Mucosa of descending colon (tissue), 3 donors: ENCODE measurements at regions not wholly inside any gene's neighbourhood (a gene's known extent, or its start where the extent isn't known, plus 50 kb on each side); places are given as distances from the start of the nearest gene placed in this dataset.

Experiments used
- ATAC-seq: fragments of 200-7000 bp; cut with Tn5 transposase; one replicate; pipeline ENCODE4 v1.9.1; 2020; ENCODE audit warnings: mild to moderate bottlenecking, moderate library complexity
- DNase-seq, 3 donors: peaks; one replicate each; pipeline ENCODE4 v3.0.0-alpha.2; 2020
- H3K36me3 ChIP-seq: fragments of 200-600 bp; one replicate; pipeline ENCODE4 v1.8.0; 2021; ENCODE audit warnings: low read depth, mild to moderate bottlenecking
- H3K4me1 ChIP-seq: fragments of 200-600 bp; one replicate; pipeline ENCODE4 v1.8.0; 2021; ENCODE audit warnings: low read depth, mild to moderate bottlenecking
- H3K4me3 ChIP-seq: fragments of 200-600 bp; one replicate; pipeline ENCODE4 v1.8.0; 2021; ENCODE audit warnings: mild to moderate bottlenecking
- H3K9me3 ChIP-seq: fragments of 200-600 bp; one replicate; pipeline ENCODE4 v1.8.0; 2021; ENCODE audit warnings: mild to moderate bottlenecking
- CTCF ChIP-seq: fragments of 200-600 bp; IDR thresholded peaks from one replicate; pipeline ENCODE4 v1.8.0; 2022; ENCODE audit warnings: antibody characterized with exemption, mild to moderate bottlenecking
- intact Hi-C, 2 donors: fragments of 100-400 bp; cut with DNase I in 1 of 2; cut with micrococcal nuclease in 1 of 2; formaldehyde crosslinking; loops; one replicate each; pipeline versions ENCODE4 v1.11.0 to v1.11.1; 2022; cut with DNase I, micrococcal nuclease
- donor health status: DM: no; HTN: no; CAD: no; lungs with moderate emphysema.
- donor health status: DM: no; HTN: no; CAD: no.
- donor health status: DM: no; HTN: yes; CAD: no.

- intact Hi-C loops, result no loop called here
- DNase-seq (no peak), ATAC-seq (no peak)
Observed at GRCh38 chr21:35682904-35683549, 377.3 kb downstream of the SETD4 start.

GRCh38 chr21:35681946-35682345 is 378.4 kb downstream of the SETD4 start:
- ATAC-seq, result no peak
- Histone ChIP-seq H3K9me3 (no peaks in the 10 kb centered on the region), H3K4me1 (no peaks in the 10 kb centered on the region), H3K4me3 (no peak overlapping the region), H3K36me3 (no peaks in the 10 kb centered on the region)
- intact Hi-C loops, result no loop called here
- no peak for DNase-seq
- no peak for TF ChIP-seq CTCF

More at GRCh38 chr21:35682904-35683549, 377.3 kb downstream of the SETD4 start:
- no peak overlapping the region for H3K4me3 ChIP-seq
- no peak for TF ChIP-seq CTCF
- H3K4me1 ChIP-seq, result no peaks in the 10 kb centered on the region
- H3K9me3 ChIP-seq, result no peaks in the 10 kb centered on the region
- no peaks in the 10 kb centered on the region for H3K36me3 ChIP-seq

- Histone ChIP-seq H3K36me3 (no peaks in the 10 kb centered on the region), H3K4me1 (no peaks in the 10 kb centered on the region), H3K4me3 (no peak overlapping the region), H3K9me3 (no peaks in the 10 kb centered on the region)
- no peak for TF ChIP-seq CTCF
- DNase-seq (no peak), ATAC-seq (no peak)
- intact Hi-C loops, result no loop called here
Observed at GRCh38 chr21:35679076-35679475, 381.2 kb downstream of the SETD4 start.

GRCh38 chr21:35678393-35678792 is 381.9 kb downstream of the SETD4 start:
- Histone ChIP-seq H3K4me3 (no peak overlapping the region), H3K36me3 (no peaks in the 10 kb centered on the region), H3K9me3 (no peaks in the 10 kb centered on the region), H3K4me1 (no peaks in the 10 kb centered on the region)
- DNase-seq, result no peak
- ATAC-seq, result no peak
- TF ChIP-seq CTCF, result no peak
- intact Hi-C loops, result no loop called here

GRCh38 chr21:35677298-35677841 is 383.0 kb downstream of the SETD4 start:
- Histone ChIP-seq H3K36me3 (no peaks in the 10 kb centered on the region), H3K4me1 (no peaks in the 10 kb centered on the region), H3K4me3 (no peak overlapping the region), H3K9me3 (no peaks in the 10 kb centered on the region)
- intact Hi-C loops, result no loop called here
- no peak for TF ChIP-seq CTCF
- DNase-seq, result no peak
- ATAC-seq, result no peak
